ENCODE measurements at regions not wholly inside any gene's neighbourhood (a gene's known extent, or its start where the extent isn't known, plus 50 kb on each side); places are given as distances from the start of the nearest gene placed in this dataset.
A peak's percentile ranks its signal among the peaks of the same experiment; 100 is the strongest.

- H3K4me1 ChIP-seq (ENCODE audit: insufficient read depth), result no peaks in the 10 kb centered on the region
Observed at GRCh38 chr20:12321736-12322135, 404.0 kb downstream of the BTBD3 start.

DNA sequence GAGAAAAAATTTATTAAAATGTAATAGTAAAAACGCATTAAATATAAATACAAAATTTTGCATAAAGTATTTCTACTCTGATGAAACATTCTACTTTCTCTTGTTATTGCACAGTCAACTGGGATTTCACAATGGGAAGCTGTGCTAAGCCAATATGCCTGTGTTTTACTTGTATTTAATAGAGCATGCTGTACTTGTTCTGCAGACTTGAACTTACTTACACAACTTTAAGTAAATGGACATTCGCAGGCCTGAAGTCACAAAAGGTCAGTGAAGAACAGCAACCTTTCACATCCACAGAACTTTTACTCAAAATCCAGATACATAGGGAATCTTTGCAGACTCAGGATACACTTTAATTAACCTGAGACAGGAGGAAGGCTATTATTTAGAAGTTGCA is 409.5 kb downstream of the BTBD3 start:
- 80% methylated on average over 2 of the region's 2 CpGs for WGBS (ENCODE audit: low lambda C conversion rate, missing lambda C conversion rate)
- peak; percentile 18 for DNase-seq (ENCODE audit: low spot score)

More at GRCh38 chr20:12321736-12322135, 404.0 kb downstream of the BTBD3 start:
- no peak overlapping the region for H2AFZ ChIP-seq
- H3K36me3 ChIP-seq (replicated peaks; ENCODE audit: insufficient read depth, low read depth), result no peaks in the 10 kb centered on the region
- no peaks in the 10 kb centered on the region for H3K27me3 ChIP-seq
- DNase-seq (ENCODE audit: low spot score), result no peak
- no peaks in the 10 kb centered on the region for H3K9me3 ChIP-seq (ENCODE audit: low read depth)
- no peak overlapping the region for H3K4me2 ChIP-seq
- H3K9me2 ChIP-seq (replicated peaks; ENCODE audit: insufficient read depth), result no peaks in the 10 kb centered on the region
- WGBS (ENCODE audit: low lambda C conversion rate, missing lambda C conversion rate), result 76% methylated on average over 2 of the region's 2 CpGs
- no peaks in the 10 kb centered on the region for H3K79me2 ChIP-seq
- H3K4me3 ChIP-seq, result no peak overlapping the region
- TF ChIP-seq EZH2 (IDR thresholded peaks at IDR 0.05; ENCODE audit: borderline replicate concordance) (no peak), EZH2phosphoT487 (IDR thresholded peaks at IDR 0.05; ENCODE audit: low read depth, severe bottlenecking, unreplicated experiment) (no peak)
- TF ChIP-seq, protein P1, sequence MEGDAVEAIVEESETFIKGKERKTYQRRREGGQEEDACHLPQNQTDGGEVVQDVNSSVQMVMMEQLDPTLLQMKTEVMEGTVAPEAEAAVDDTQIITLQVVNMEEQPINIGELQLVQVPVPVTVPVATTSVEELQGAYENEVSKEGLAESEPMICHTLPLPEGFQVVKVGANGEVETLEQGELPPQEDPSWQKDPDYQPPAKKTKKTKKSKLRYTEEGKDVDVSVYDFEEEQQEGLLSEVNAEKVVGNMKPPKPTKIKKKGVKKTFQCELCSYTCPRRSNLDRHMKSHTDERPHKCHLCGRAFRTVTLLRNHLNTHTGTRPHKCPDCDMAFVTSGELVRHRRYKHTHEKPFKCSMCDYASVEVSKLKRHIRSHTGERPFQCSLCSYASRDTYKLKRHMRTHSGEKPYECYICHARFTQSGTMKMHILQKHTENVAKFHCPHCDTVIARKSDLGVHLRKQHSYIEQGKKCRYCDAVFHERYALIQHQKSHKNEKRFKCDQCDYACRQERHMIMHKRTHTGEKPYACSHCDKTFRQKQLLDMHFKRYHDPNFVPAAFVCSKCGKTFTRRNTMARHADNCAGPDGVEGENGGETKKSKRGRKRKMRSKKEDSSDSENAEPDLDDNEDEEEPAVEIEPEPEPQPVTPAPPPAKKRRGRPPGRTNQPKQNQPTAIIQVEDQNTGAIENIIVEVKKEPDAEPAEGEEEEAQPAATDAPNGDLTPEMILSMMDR (IDR thresholded peaks at IDR 0.05; ENCODE audit: poor library complexity), result no peak
- no peaks in the 10 kb centered on the region for H4K20me1 ChIP-seq (ENCODE audit: insufficient read depth, poor library complexity, severe bottlenecking)
- H3K27ac ChIP-seq, result no peak overlapping the region

GRCh38 chr20:12331236-12331635 is 413.5 kb downstream of the BTBD3 start:
- Histone ChIP-seq H3K4me2 (no peak overlapping the region), H3K4me3 (no peak overlapping the region), H3K9me2 (replicated peaks; ENCODE audit: insufficient read depth) (no peaks in the 10 kb centered on the region), H3K36me3 (replicated peaks; ENCODE audit: insufficient read depth, low read depth) (no peaks in the 10 kb centered on the region), H3K27ac (no peak overlapping the region), H2AFZ (no peak overlapping the region), H3K27me3 (no peaks in the 10 kb centered on the region), H3K79me2 (no peaks in the 10 kb centered on the region), H4K20me1 (ENCODE audit: insufficient read depth, poor library complexity, severe bottlenecking) (no peaks in the 10 kb centered on the region), H3K4me1 (ENCODE audit: insufficient read depth) (no peaks in the 10 kb centered on the region), H3K9me3 (ENCODE audit: low read depth) (no peaks in the 10 kb centered on the region)
- WGBS (ENCODE audit: low lambda C conversion rate, missing lambda C conversion rate), result 89% methylated on average over 1 of the region's 1 CpG
- DNase-seq (ENCODE audit: low spot score), result no peak
- no peak for TF ChIP-seq EZH2 (IDR thresholded peaks at IDR 0.05; ENCODE audit: borderline replicate concordance)
- TF ChIP-seq, protein P1 (IDR thresholded peaks at IDR 0.05; ENCODE audit: poor library complexity), result no peak
- no peak for TF ChIP-seq EZH2phosphoT487 (IDR thresholded peaks at IDR 0.05; ENCODE audit: low read depth, severe bottlenecking, unreplicated experiment)

More for the DNA sequence above, 409.5 kb downstream of the BTBD3 start:
- no peak overlapping the region for H3K4me3 ChIP-seq
- H3K9me3 ChIP-seq (ENCODE audit: low read depth), result no peaks in the 10 kb centered on the region
- H3K27ac ChIP-seq, result peak overlapping the region; percentile 13
- H3K79me2 ChIP-seq, result no peaks in the 10 kb centered on the region
- H2AFZ ChIP-seq, result no peak overlapping the region
- H3K9me2 ChIP-seq (replicated peaks; ENCODE audit: insufficient read depth), result no peaks in the 10 kb centered on the region
- H3K4me1 ChIP-seq (ENCODE audit: insufficient read depth), result no peaks in the 10 kb centered on the region
- no peak overlapping the region for H3K4me2 ChIP-seq
- no peaks in the 10 kb centered on the region for H3K36me3 ChIP-seq (replicated peaks; ENCODE audit: insufficient read depth, low read depth)
- H3K27me3 ChIP-seq, result no peaks in the 10 kb centered on the region
- TF ChIP-seq, protein P1 (IDR thresholded peaks at IDR 0.05; ENCODE audit: poor library complexity), result no peak
- TF ChIP-seq EZH2phosphoT487 (IDR thresholded peaks at IDR 0.05; ENCODE audit: low read depth, severe bottlenecking, unreplicated experiment) (no peak), EZH2 (IDR thresholded peaks at IDR 0.05; ENCODE audit: borderline replicate concordance) (no peak)
- no peaks in the 10 kb centered on the region for H4K20me1 ChIP-seq (ENCODE audit: insufficient read depth, poor library complexity, severe bottlenecking)

- WGBS (ENCODE audit: low lambda C conversion rate, missing lambda C conversion rate), result 94% methylated on average over 3 of the region's 3 CpGs
Observed at GRCh38 chr20:12337601-12338000, 419.9 kb downstream of the BTBD3 start.

More at GRCh38 chr20:12337601-12338000, 419.9 kb downstream of the BTBD3 start:
- Histone ChIP-seq H3K4me1 (ENCODE audit: insufficient read depth) (no peaks in the 10 kb centered on the region), H3K79me2 (no peaks in the 10 kb centered on the region), H3K36me3 (replicated peaks; ENCODE audit: insufficient read depth, low read depth) (no peaks in the 10 kb centered on the region), H2AFZ (no peak overlapping the region), H4K20me1 (ENCODE audit: insufficient read depth, poor library complexity, severe bottlenecking) (no peaks in the 10 kb centered on the region), H3K4me3 (no peak overlapping the region), H3K27ac (no peak overlapping the region), H3K4me2 (no peak overlapping the region), H3K9me2 (replicated peaks; ENCODE audit: insufficient read depth) (no peaks in the 10 kb centered on the region), H3K9me3 (ENCODE audit: low read depth) (no peaks in the 10 kb centered on the region), H3K27me3 (no peaks in the 10 kb centered on the region)
- no peak for DNase-seq (ENCODE audit: low spot score)
- TF ChIP-seq, protein P1 (IDR thresholded peaks at IDR 0.05; ENCODE audit: poor library complexity), result no peak
- TF ChIP-seq EZH2 (IDR thresholded peaks at IDR 0.05; ENCODE audit: borderline replicate concordance), result no peak
- no peak for TF ChIP-seq EZH2phosphoT487 (IDR thresholded peaks at IDR 0.05; ENCODE audit: low read depth, severe bottlenecking, unreplicated experiment)

All from hepatocyte (in vitro differentiated cells).